OCI-LY7 (cell line): ENCODE measurements at regions not wholly inside any gene's neighbourhood (a gene's known extent, or its start where the extent isn't known, plus 50 kb on each side); places are given as distances from the start of the nearest gene placed in this dataset.

Experiments used
- CTCF ChIP-seq: fragments of 200-600 bp; sonication (generic); conservative IDR thresholded peaks from 2 replicates; pipeline ENCODE4 v1.5.1; 2014; ENCODE audit warnings: mild to moderate bottlenecking, antibody characterized with exemption, low read length, moderate library complexity, mixed read lengths
- EZH2phosphoT487 ChIP-seq: fragments of 200-600 bp; sonication (generic); IDR thresholded peaks from 2 replicates; pipeline ENCODE4 v1.6.1; 2018; ENCODE audit warnings: low read depth, borderline replicate concordance, mild to moderate bottlenecking, mixed run types, antibody characterized with exemption, low read length, moderate library complexity, mixed read lengths

- TF ChIP-seq CTCF (no peak), EZH2phosphoT487 (no peak)
These were observed 619.2 kb upstream of the GNPDA2 start for GRCh38 chr4:45345558-45345957.
